Pancreas (tissue), 10 donors: ENCODE measurements at regions not wholly inside any gene's neighbourhood (a gene's known extent, or its start where the extent isn't known, plus 50 kb on each side); places are given as distances from the start of the nearest gene placed in this dataset.
"Not testable (repeated sequence)": the region's sequence is repeated elsewhere in the genome, so short reads cannot be mapped to it uniquely, and the experiment has no call there.

Source experiments
- ATAC-seq, 4 donors: fragments of 200-7000 bp; cut with Tn5 transposase; one replicate each; pipeline versions ENCODE4 v1.8.0 to v1.9.1; 2020; ENCODE audit warnings: mild to moderate bottlenecking in 4 of 4, moderate library complexity in 4 of 4
- DNase-seq, 6 donors: peaks; one replicate each; pipeline ENCODE4 v3.0.0-alpha.2; 2020
- FAIRE-seq: peaks from 2 replicates; lab custom pipeline; 2012; peaks lifted over from hg19 to GRCh38; lab: Jason Lieb, UNC
- H3K27ac ChIP-seq, 4 donors: fragments of 200-600 bp; sonication (generic); 1 replicate in 3 of 4; 2 replicates in 1 of 4; pipeline versions ENCODE4 v1.5.0 to v1.8.0; 2020
- H3K27me3 ChIP-seq, 4 donors: fragments of 200-600 bp; one replicate each; pipeline ENCODE4 v1.8.0; 2021
- H3K36me3 ChIP-seq, 3 donors: fragments of 200-600 bp; sonication (generic) in 1 of 3; one replicate each; pipeline versions ENCODE4 v1.5.0 to v1.8.0; 2020 to 2021
- H3K4me1 ChIP-seq, 3 donors: fragments of 200-600 bp; one replicate each; pipeline ENCODE4 v1.8.0; 2021
- H3K4me3 ChIP-seq, 4 donors: fragments of 200-600 bp; sonication (generic) in 2 of 4; one replicate each; pipeline versions ENCODE4 v1.5.0 to v1.8.0; 2020 to 2021
- H3K9me3 ChIP-seq, 4 donors: fragments of 200-600 bp; one replicate each; pipeline ENCODE4 v1.8.0; 2021
- CTCF ChIP-seq, 4 donors: fragments of 200-600 bp; sonication (generic) in 3 of 4; IDR thresholded peaks; one replicate each; pipeline versions ENCODE4 v1.5.0 to v1.8.0; 2021; ENCODE audit warnings: antibody characterized with exemption in 4 of 4
- WGBS, 2 donors: extraction: QIAGEN DNeasy Blood & Tissue Kit; methylation state at CpG; one replicate each; pipeline ENCODE4 v1.1.7; 2013; 5-methylcytosine and 5-hydroxymethylcytosine counted together
- intact Hi-C, 3 donors: fragments of 100-400 bp; cut with DNase I; formaldehyde crosslinking; loops; one replicate each; pipeline versions ENCODE4 v1.11.1 to v1.14.2; 2022
- donor health status: healthy with polysubstance abuse.
- donor health status: DM: no; HTN: no; CAD: no; lungs with moderate emphysema.
- donor health status: DM: no; HTN: no; CAD: no.
- donor health status: control.
- donor health status: control.
- donor health status: Bipolar disorder and iron deficiency.
- donor health status: DM: yes; HTN: yes; CAD: no.
- donor health status: DM: no; HTN: no; CAD: no.
- donor health status: DM: no; HTN: no; CAD: no.
- donor health status: DM: yes; HTN: yes; CAD: no.

- intact Hi-C loops: no loop called here
- FAIRE-seq: no peak
- TF ChIP-seq CTCF (IDR thresholded peaks at IDR 0.05): no peak
- Histone ChIP-seq H3K27ac (no peak overlapping the region), H3K4me3 (no peak overlapping the region), H3K9me3 (no peaks in the 10 kb centered on the region), H3K4me1 (no peaks in the 10 kb centered on the region), H3K36me3 (no peaks in the 10 kb centered on the region), H3K27me3 (no peaks in the 10 kb centered on the region)
- WGBS, 2 donors: 23 to 32% methylated on average over 1 of the region's 1 CpG
- no peak for ATAC-seq
- no peak for DNase-seq
Measured at GRCh38 chr3:154926721-154927120, 153.4 kb upstream of the MME start.

- FAIRE-seq: no peak
- Histone ChIP-seq H3K36me3 (no peaks in the 10 kb centered on the region), H3K27ac (no peak overlapping the region), H3K27me3 (no peaks in the 10 kb centered on the region), H3K4me3 (no peak overlapping the region), H3K9me3 (no peaks in the 10 kb centered on the region), H3K4me1 (no peaks in the 10 kb centered on the region)
- ATAC-seq: no peak
- 52 to 65% methylated on average over 2 of the region's 2 CpGs for WGBS, 2 donors
- intact Hi-C loops: no loop called here
- TF ChIP-seq CTCF (IDR thresholded peaks at IDR 0.05): no peak
- no peak for DNase-seq
Measured at GRCh38 chr3:154921351-154921750, 158.8 kb upstream of the MME start.

GRCh38 chr3:154919226-154919625 lies 160.9 kb upstream of the MME start:
- Histone ChIP-seq H3K4me1 (no peaks in the 10 kb centered on the region), H3K27me3 (no peaks in the 10 kb centered on the region), H3K4me3 (no peak overlapping the region), H3K27ac (no peak overlapping the region), H3K36me3 (no peaks in the 10 kb centered on the region), H3K9me3 (no peaks in the 10 kb centered on the region)
- FAIRE-seq (no peak), ATAC-seq (no peak), DNase-seq (no peak)
- intact Hi-C loops: no loop called here
- TF ChIP-seq CTCF (IDR thresholded peaks at IDR 0.05): no peak
- WGBS, 2 donors: 57 to 61% methylated on average over 1 of the region's 1 CpG

GRCh38 chr3:154904328-154904727 lies 175.8 kb upstream of the MME start:
- intact Hi-C loops: no loop called here
- DNase-seq: no peak
- FAIRE-seq: no peak
- Histone ChIP-seq H3K4me3 (no peak overlapping the region), H3K27ac (no peak overlapping the region), H3K27me3 (no peaks in the 10 kb centered on the region), H3K36me3 (no peaks in the 10 kb centered on the region), H3K4me1 (no peaks in the 10 kb centered on the region), H3K9me3 (no peaks in the 10 kb centered on the region)
- TF ChIP-seq CTCF (IDR thresholded peaks at IDR 0.05): no peak
- ATAC-seq: no peak
- WGBS, 2 donors: 20 to 35% methylated on average over 2 of the region's 2 CpGs

GRCh38 chr3:154902495-154902894 lies 177.6 kb upstream of the MME start:
- DNase-seq, H3K27ac ChIP-seq, H3K4me3 ChIP-seq, ATAC-seq, H3K4me1 ChIP-seq, H3K9me3 ChIP-seq, FAIRE-seq, H3K27me3 ChIP-seq, H3K36me3 ChIP-seq, intact Hi-C loops: not testable (repeated sequence)

- WGBS, 2 donors: 85 to 92% methylated on average over 2 of the region's 2 CpGs
- Histone ChIP-seq H3K9me3 (no peaks in the 10 kb centered on the region), H3K36me3 (no peaks in the 10 kb centered on the region), H3K27me3 (no peaks in the 10 kb centered on the region), H3K4me1 (no peaks in the 10 kb centered on the region), H3K27ac (no peak overlapping the region), H3K4me3 (no peak overlapping the region)
- ATAC-seq (no peak), FAIRE-seq (no peak), DNase-seq (no peak)
- intact Hi-C loops: no loop called here
- no peak for TF ChIP-seq CTCF (IDR thresholded peaks at IDR 0.05)
Measured at GRCh38 chr3:154901278-154901677, 178.8 kb upstream of the MME start.
